WTC11 (cell line): ENCODE measurements at regions not wholly inside any gene's neighbourhood (a gene's known extent, or its start where the extent isn't known, plus 50 kb on each side); places are given as distances from the start of the nearest gene placed in this dataset.

ENCODE experiments used
- ATAC-seq: fragments of 200-7000 bp; cut with Tn5 transposase; 2 replicates; pipeline ENCODE4 v1.10.0; 2021; ENCODE audit warnings: mild to moderate bottlenecking, moderate library complexity
- CTCF ChIA-PET: fragments of 300-600 bp; sonication (Branson Sonifier 250); formaldehyde crosslinking; loops from one replicate; lab custom pipeline; 2021; ENCODE audit warnings: antibody characterized with exemption; lab: Charles Lee
- POLR2A ChIA-PET: fragments of 350-600 bp; sonication (Branson Sonifier 250); formaldehyde crosslinking; loops from one replicate; lab custom pipeline; 2021; ENCODE audit warnings: antibody characterized with exemption; lab: Charles Lee
- DNase-seq: peaks from one replicate; pipeline ENCODE4 v3.0.0; 2021; ENCODE audit warnings: low spot score
- H3K27ac Mint-ChIP-seq: 2 replicates; pipeline ENCODE4 v1.8.0; 2021; ENCODE audit warnings: mixed read lengths
- H3K27me3 Mint-ChIP-seq: 2 replicates; pipeline ENCODE4 v1.8.0; 2021; ENCODE audit warnings: low read depth, mild to moderate bottlenecking, moderate library complexity, mixed read lengths
- H3K36me3 Mint-ChIP-seq: 2 replicates; pipeline ENCODE4 v1.8.0; 2021; ENCODE audit warnings: mixed read lengths
- H3K4me1 Mint-ChIP-seq: 2 replicates; pipeline ENCODE4 v1.8.0; 2022; ENCODE audit warnings: mixed read lengths
- H3K4me3 Mint-ChIP-seq: 2 replicates; pipeline ENCODE4 v1.8.0; 2021; ENCODE audit warnings: mild to moderate bottlenecking, moderate library complexity, mixed read lengths
- H3K9me3 Mint-ChIP-seq: 2 replicates; pipeline ENCODE4 v1.8.0; 2021; ENCODE audit warnings: mixed read lengths
- RORB ChIP-seq: fragments of 250-450 bp; sonication (Bioruptor Pico); IDR thresholded peaks from 2 replicates; pipeline ENCODE4 v1.9.0; 2021; ENCODE audit warnings: mild to moderate bottlenecking
- ZBTB21 ChIP-seq: sonication (generic); formaldehyde crosslinking; IDR thresholded peaks from 2 replicates; pipeline ENCODE4 v1.8.1; 2023; ENCODE audit warnings: mild to moderate bottlenecking, missing genetic modification reagents, borderline replicate concordance
- TF ChIP-seq, protein P1 (sequence below): sonication (generic); formaldehyde crosslinking; IDR thresholded peaks from 2 replicates; pipeline ENCODE4 v1.8.1; 2023; ENCODE audit warnings: mild to moderate bottlenecking, missing genetic modification reagents
- TF ChIP-seq, protein P2 (sequence below): fragments of 200-600 bp; IDR thresholded peaks from 2 replicates; pipeline ENCODE4 v1.8.0; 2022; ENCODE audit warnings: antibody characterized with exemption

DNA sequence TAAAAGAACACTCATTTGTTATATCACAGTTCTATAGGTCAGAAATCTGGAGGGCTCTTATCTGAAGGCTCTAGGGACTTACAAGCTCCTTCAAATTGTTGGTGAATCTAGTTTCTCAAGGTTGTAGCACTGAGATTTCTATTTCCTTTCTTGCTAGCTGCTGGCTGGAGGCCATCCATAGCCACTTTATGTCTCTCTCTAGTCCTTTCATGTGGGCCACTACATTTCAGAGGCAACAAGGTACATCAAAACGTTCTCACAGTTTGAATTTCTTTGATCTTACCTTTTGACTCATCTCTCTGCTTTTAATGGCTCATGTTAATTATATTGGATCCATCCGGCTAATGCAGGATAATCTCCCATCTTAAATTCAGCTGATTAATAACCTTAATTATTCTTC lies 286.8 kb downstream of the DIO2 start (continued):
- TF ChIP-seq, protein P1, sequence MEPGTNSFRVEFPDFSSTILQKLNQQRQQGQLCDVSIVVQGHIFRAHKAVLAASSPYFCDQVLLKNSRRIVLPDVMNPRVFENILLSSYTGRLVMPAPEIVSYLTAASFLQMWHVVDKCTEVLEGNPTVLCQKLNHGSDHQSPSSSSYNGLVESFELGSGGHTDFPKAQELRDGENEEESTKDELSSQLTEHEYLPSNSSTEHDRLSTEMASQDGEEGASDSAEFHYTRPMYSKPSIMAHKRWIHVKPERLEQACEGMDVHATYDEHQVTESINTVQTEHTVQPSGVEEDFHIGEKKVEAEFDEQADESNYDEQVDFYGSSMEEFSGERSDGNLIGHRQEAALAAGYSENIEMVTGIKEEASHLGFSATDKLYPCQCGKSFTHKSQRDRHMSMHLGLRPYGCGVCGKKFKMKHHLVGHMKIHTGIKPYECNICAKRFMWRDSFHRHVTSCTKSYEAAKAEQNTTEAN (CRISPR knock-in tag), result no peak
- TF ChIP-seq, protein P2, sequence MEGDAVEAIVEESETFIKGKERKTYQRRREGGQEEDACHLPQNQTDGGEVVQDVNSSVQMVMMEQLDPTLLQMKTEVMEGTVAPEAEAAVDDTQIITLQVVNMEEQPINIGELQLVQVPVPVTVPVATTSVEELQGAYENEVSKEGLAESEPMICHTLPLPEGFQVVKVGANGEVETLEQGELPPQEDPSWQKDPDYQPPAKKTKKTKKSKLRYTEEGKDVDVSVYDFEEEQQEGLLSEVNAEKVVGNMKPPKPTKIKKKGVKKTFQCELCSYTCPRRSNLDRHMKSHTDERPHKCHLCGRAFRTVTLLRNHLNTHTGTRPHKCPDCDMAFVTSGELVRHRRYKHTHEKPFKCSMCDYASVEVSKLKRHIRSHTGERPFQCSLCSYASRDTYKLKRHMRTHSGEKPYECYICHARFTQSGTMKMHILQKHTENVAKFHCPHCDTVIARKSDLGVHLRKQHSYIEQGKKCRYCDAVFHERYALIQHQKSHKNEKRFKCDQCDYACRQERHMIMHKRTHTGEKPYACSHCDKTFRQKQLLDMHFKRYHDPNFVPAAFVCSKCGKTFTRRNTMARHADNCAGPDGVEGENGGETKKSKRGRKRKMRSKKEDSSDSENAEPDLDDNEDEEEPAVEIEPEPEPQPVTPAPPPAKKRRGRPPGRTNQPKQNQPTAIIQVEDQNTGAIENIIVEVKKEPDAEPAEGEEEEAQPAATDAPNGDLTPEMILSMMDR, result no peak
- TF ChIP-seq RORB (CRISPR knock-in tag), result no peak

DNA sequence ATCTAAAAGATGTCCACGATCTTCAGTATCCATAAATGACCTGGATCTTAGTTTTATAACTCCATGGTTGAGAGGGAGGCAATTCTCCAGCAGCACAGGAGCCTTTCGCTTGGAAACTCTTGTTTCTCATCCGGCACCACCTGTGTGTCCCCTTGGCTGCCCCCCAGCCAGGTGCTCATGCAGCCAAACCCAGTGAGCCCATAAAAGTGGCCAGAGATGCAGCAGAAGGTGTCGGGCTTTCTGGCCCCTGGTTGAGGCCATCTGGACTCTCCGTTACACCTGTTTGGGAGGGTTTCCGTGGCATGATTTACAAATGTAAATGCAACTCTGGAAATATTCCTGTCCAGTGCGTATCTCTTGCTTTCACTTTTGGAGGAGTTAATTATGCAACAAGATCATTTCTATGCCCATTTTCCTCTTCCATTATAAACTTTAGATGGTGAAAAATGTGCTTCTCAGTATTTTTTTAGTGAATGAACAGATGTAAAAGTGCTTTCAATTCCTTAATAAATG lies 291.1 kb downstream of the DIO2 start:
- ATAC-seq (no peak), DNase-seq (no peak)
- peaks cover 64% of the 10 kb centered on the region for H3K9me3 Mint-ChIP-seq
- H3K27me3 Mint-ChIP-seq, result peaks cover 3% of the 10 kb centered on the region; the same call in 1 of the 2 replicates
- peaks cover 14% of the 10 kb centered on the region for H3K36me3 Mint-ChIP-seq
- POLR2A ChIA-PET, result no interaction called here
- H3K27ac Mint-ChIP-seq, result no peak overlapping the region
- H3K4me1 Mint-ChIP-seq, result no peaks in the 10 kb centered on the region
- no peak overlapping the region for H3K4me3 Mint-ChIP-seq
- CTCF ChIA-PET, result no interaction called here
- TF ChIP-seq ZBTB21 (CRISPR knock-in tag), result no peak
